Stimulated activated CD8-positive, alpha-beta memory T cell treated with anti-CD3 and anti-CD28 coated beads, Interleukin-12 subunit alpha, Interleukin-12 subunit beta, amount 100 ng/mL, for 24 hours (primary cell): ENCODE measurements at regions not wholly inside any gene's neighbourhood (a gene's known extent, or its start where the extent isn't known, plus 50 kb on each side); places are given as distances from the start of the nearest gene placed in this dataset.

Experiments
- DNase-seq: peaks from one replicate; pipeline ENCODE4 v3.0.0-alpha.2; 2020; ENCODE audit errors: extremely low read depth

- DNase-seq, result no peak
These were observed 312.3 kb upstream of the STT3B start for GRCh38 chr3:31220431-31220830.

GRCh38 chr3:31223278-31223677, 309.4 kb upstream of the STT3B start:
- DNase-seq, result no peak

GRCh38 chr3:31224936-31225335, 307.8 kb upstream of the STT3B start:
- no peak for DNase-seq

- no peak for DNase-seq
These were observed 306.8 kb upstream of the STT3B start for GRCh38 chr3:31225923-31226322.

- no peak for DNase-seq
These were observed 306.4 kb upstream of the STT3B start for GRCh38 chr3:31226346-31226745.

- no peak for DNase-seq
These were observed 305.6 kb upstream of the STT3B start for GRCh38 chr3:31227131-31227562.

GRCh38 chr3:31230425-31231223, 302.1 kb upstream of the STT3B start:
- no peak for DNase-seq

- DNase-seq, result no peak
These were observed 300.4 kb upstream of the STT3B start for GRCh38 chr3:31232055-31233025.

GRCh38 chr3:31234145-31234544, 298.6 kb upstream of the STT3B start:
- no peak for DNase-seq

- no peak for DNase-seq
These were observed 297.5 kb upstream of the STT3B start for GRCh38 chr3:31235062-31235700.

- no peak for DNase-seq
These were observed 294.8 kb upstream of the STT3B start for GRCh38 chr3:31237887-31238286.

- no peak for DNase-seq
These were observed 292.7 kb upstream of the STT3B start for GRCh38 chr3:31240013-31240412.

- DNase-seq, result no peak
These were observed 292.3 kb upstream of the STT3B start for GRCh38 chr3:31240466-31240865.

- DNase-seq, result no peak
These were observed 291.9 kb upstream of the STT3B start for GRCh38 chr3:31240874-31241273.

- DNase-seq, result no peak
These were observed 291.2 kb upstream of the STT3B start for GRCh38 chr3:31241533-31241932.

- no peak for DNase-seq
These were observed 290.4 kb upstream of the STT3B start for GRCh38 chr3:31242026-31242960.

GRCh38 chr3:31244929-31245817, 287.6 kb upstream of the STT3B start:
- no peak for DNase-seq

- DNase-seq, result no peak
These were observed 286.2 kb upstream of the STT3B start for GRCh38 chr3:31246293-31247062.

GRCh38 chr3:31247063-31247447, 285.7 kb upstream of the STT3B start:
- DNase-seq, result no peak
